ENCODE measurements at regions not wholly inside any gene's neighbourhood (a gene's known extent, or its start where the extent isn't known, plus 50 kb on each side); places are given as distances from the start of the nearest gene placed in this dataset.

GRCh38 chr12:21713133-21713532 lies 55.5 kb upstream of the LDHB start:
- H3K9ac ChIP-seq (ENCODE audit: low read depth in 1 of 3, low read length in 3 of 3), result no peak overlapping the region
- no peaks in the 10 kb centered on the region for H3K9me3 ChIP-seq (ENCODE audit: control insufficient read depth in 3 of 3, low read length in 3 of 3)
- H3K27ac ChIP-seq (ENCODE audit: low read depth, low read length), result no peak overlapping the region
- H3K4me1 ChIP-seq (ENCODE audit: control insufficient read depth in 3 of 3, insufficient read depth in 3 of 3, low read length in 3 of 3), result no peaks in the 10 kb centered on the region
- no peaks in the 10 kb centered on the region for H3K36me3 ChIP-seq (ENCODE audit: control insufficient read depth in 3 of 3, insufficient read depth in 3 of 3, low read length in 3 of 3)
- H3K27me3 ChIP-seq (ENCODE audit: control insufficient read depth in 3 of 3, insufficient read depth in 3 of 3, low read length in 3 of 3), result no peaks in the 10 kb centered on the region
- no peak overlapping the region for H3K4me3 ChIP-seq (ENCODE audit: low read length in 3 of 3)

DNA sequence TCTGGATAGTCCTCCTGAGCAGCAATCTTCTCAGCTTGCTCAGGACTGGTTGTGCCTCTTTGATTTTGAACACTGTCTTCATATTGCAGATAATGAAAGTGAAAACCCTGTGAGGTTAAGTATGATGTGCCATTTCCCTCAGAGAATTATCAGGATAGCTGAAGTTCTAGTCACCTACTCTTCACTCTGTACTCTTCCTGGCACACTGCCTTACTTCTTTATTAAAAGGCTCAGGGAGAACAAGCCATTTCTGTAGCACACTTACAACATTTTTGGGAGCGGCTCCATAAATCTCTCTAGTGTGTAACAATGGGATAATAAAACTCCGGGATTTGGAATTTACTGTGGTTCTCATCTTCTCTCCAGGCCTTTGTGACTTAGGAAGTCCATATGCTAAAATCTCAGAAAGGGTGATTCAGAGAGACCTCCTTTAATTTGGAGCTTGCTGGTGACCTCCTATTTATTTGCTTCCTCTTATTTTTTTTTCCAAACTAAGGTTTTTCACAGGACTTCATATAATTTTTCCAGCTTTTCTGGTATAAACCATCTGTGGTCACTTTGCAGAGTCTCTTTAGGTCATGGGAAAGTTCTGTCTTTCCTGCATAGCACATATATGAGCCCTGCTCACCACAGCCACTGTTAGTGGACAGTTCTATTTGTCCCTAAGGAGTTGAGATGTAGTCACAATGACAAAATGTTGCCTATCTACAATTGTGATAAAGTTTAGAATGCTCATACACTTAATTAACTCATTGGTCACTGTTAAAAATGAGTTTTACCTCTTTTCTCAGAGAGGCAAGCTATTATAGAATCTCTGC lies 53.5 kb upstream of the LDHB start:
- H3K9me3 ChIP-seq (ENCODE audit: control insufficient read depth in 3 of 3, low read length in 3 of 3), result no peaks in the 10 kb centered on the region
- H3K4me1 ChIP-seq (ENCODE audit: control insufficient read depth in 3 of 3, insufficient read depth in 3 of 3, low read length in 3 of 3), result no peaks in the 10 kb centered on the region
- H3K27me3 ChIP-seq (ENCODE audit: control insufficient read depth in 3 of 3, insufficient read depth in 3 of 3, low read length in 3 of 3), result no peaks in the 10 kb centered on the region
- H3K27ac ChIP-seq (ENCODE audit: low read depth, low read length), result peak overlapping the region; percentile 4
- no peak overlapping the region for H3K4me3 ChIP-seq (ENCODE audit: low read length in 3 of 3)
- no peaks in the 10 kb centered on the region for H3K36me3 ChIP-seq (ENCODE audit: control insufficient read depth in 3 of 3, insufficient read depth in 3 of 3, low read length in 3 of 3)
- no peak overlapping the region for H3K9ac ChIP-seq (ENCODE audit: low read depth in 1 of 3, low read length in 3 of 3)
